ENCODE measurements at regions not wholly inside any gene's neighbourhood (a gene's known extent, or its start where the extent isn't known, plus 50 kb on each side); places are given as distances from the start of the nearest gene placed in this dataset.
"Not testable (repeated sequence)": the region's sequence is repeated elsewhere in the genome, so short reads cannot be mapped to it uniquely, and the experiment has no call there.

GRCh38 chr12:45518291-45519235 lies 210.9 kb upstream of the ARID2 start:
- H3K9ac ChIP-seq = no peak overlapping the region
- H3K27ac ChIP-seq = peak overlapping the region; percentile 57; the same call in 1 of the 2 replicates
- no peaks in the 10 kb centered on the region for H4K20me1 ChIP-seq
- peaks cover 10% of the 10 kb centered on the region for H3K4me1 ChIP-seq
- peaks cover 11% of the 10 kb centered on the region; the same call in 1 of the 2 replicates for H3K9me3 ChIP-seq
- no peak overlapping the region for H3K4me3 ChIP-seq
- H3K4me2 ChIP-seq = peak overlapping the region; percentile 70
- no peaks in the 10 kb centered on the region for H3K27me3 ChIP-seq
- no peaks in the 10 kb centered on the region for H3K36me3 ChIP-seq
- TF ChIP-seq Cebpa-rat (IDR thresholded peaks at IDR 0.05) = no peak

- H3K9ac ChIP-seq = no peak overlapping the region
- H3K9me3 ChIP-seq = peaks cover 20% of the 10 kb centered on the region
- H3K27me3 ChIP-seq = no peaks in the 10 kb centered on the region
- no peaks in the 10 kb centered on the region for H3K36me3 ChIP-seq
- H3K4me1 ChIP-seq = peaks cover 10% of the 10 kb centered on the region
- no peak overlapping the region for H3K4me3 ChIP-seq
- H3K27ac ChIP-seq = no peak overlapping the region
- H3K4me2 ChIP-seq = no peak overlapping the region
- no peak for TF ChIP-seq Cebpa-rat (IDR thresholded peaks at IDR 0.05)
- H4K20me1 ChIP-seq = no peaks in the 10 kb centered on the region
Measured at GRCh38 chr12:45522227-45522626, 207.3 kb upstream of the ARID2 start.

- not testable (repeated sequence) for H3K4me1 ChIP-seq, H4K20me1 ChIP-seq, H3K9ac ChIP-seq
Measured at GRCh38 chr12:45526823-45527222, 202.7 kb upstream of the ARID2 start.

GRCh38 chr12:45532113-45532512 lies 197.4 kb upstream of the ARID2 start:
- Histone ChIP-seq H3K9ac (no peak overlapping the region), H4K20me1 (no peaks in the 10 kb centered on the region), H3K4me3 (no peak overlapping the region), H3K27me3 (no peaks in the 10 kb centered on the region), H3K9me3 (peaks cover 8% of the 10 kb centered on the region; the same call in 1 of the 2 replicates), H3K4me2 (no peak overlapping the region), H3K4me1 (no peaks in the 10 kb centered on the region), H3K27ac (no peak overlapping the region), H3K36me3 (no peaks in the 10 kb centered on the region)
- TF ChIP-seq Cebpa-rat (IDR thresholded peaks at IDR 0.05) = no peak

More at GRCh38 chr12:45526823-45527222, 202.7 kb upstream of the ARID2 start:
- H3K4me3 ChIP-seq, H3K4me2 ChIP-seq, H3K27ac ChIP-seq, H3K36me3 ChIP-seq, H3K27me3 ChIP-seq: not testable (repeated sequence)
- peaks cover 28% of the 10 kb centered on the region for H3K9me3 ChIP-seq

GRCh38 chr12:45535610-45536180 lies 193.8 kb upstream of the ARID2 start:
- Histone ChIP-seq H3K27ac (no peak overlapping the region), H3K27me3 (no peaks in the 10 kb centered on the region), H3K4me2 (no peak overlapping the region), H3K9ac (no peak overlapping the region), H3K9me3 (no peaks in the 10 kb centered on the region), H3K4me3 (no peak overlapping the region), H4K20me1 (no peaks in the 10 kb centered on the region), H3K4me1 (no peaks in the 10 kb centered on the region), H3K36me3 (no peaks in the 10 kb centered on the region)
- no peak for TF ChIP-seq Cebpa-rat (IDR thresholded peaks at IDR 0.05)

GRCh38 chr12:45536284-45536683 lies 193.2 kb upstream of the ARID2 start:
- H3K9ac ChIP-seq = no peak overlapping the region
- no peak overlapping the region for H3K4me2 ChIP-seq
- H3K27ac ChIP-seq = no peak overlapping the region
- no peak for TF ChIP-seq Cebpa-rat (IDR thresholded peaks at IDR 0.05)
- H4K20me1 ChIP-seq = no peaks in the 10 kb centered on the region
- no peak overlapping the region for H3K4me3 ChIP-seq
- no peaks in the 10 kb centered on the region for H3K4me1 ChIP-seq
- H3K9me3 ChIP-seq = no peaks in the 10 kb centered on the region
- H3K36me3 ChIP-seq = no peaks in the 10 kb centered on the region
- H3K27me3 ChIP-seq = no peaks in the 10 kb centered on the region

- Histone ChIP-seq H3K9ac (no peak overlapping the region), H3K27ac (no peak overlapping the region), H3K9me3 (no peaks in the 10 kb centered on the region), H3K4me1 (no peaks in the 10 kb centered on the region), H3K4me3 (no peak overlapping the region), H4K20me1 (no peaks in the 10 kb centered on the region), H3K27me3 (no peaks in the 10 kb centered on the region), H3K36me3 (no peaks in the 10 kb centered on the region), H3K4me2 (no peak overlapping the region)
- no peak for TF ChIP-seq Cebpa-rat (IDR thresholded peaks at IDR 0.05)
Measured at GRCh38 chr12:45540661-45541341, 188.7 kb upstream of the ARID2 start.

- H3K4me1 ChIP-seq = no peaks in the 10 kb centered on the region
- no peaks in the 10 kb centered on the region for H3K27me3 ChIP-seq
- no peak overlapping the region for H3K27ac ChIP-seq
- H4K20me1 ChIP-seq = no peaks in the 10 kb centered on the region
- H3K9ac ChIP-seq = no peak overlapping the region
- no peak overlapping the region for H3K4me2 ChIP-seq
- H3K36me3 ChIP-seq = no peaks in the 10 kb centered on the region
- no peak for TF ChIP-seq Cebpa-rat (IDR thresholded peaks at IDR 0.05)
- H3K4me3 ChIP-seq = no peak overlapping the region
- H3K9me3 ChIP-seq = no peaks in the 10 kb centered on the region
Measured at GRCh38 chr12:45543887-45544286, 185.6 kb upstream of the ARID2 start.

- Histone ChIP-seq H4K20me1 (no peaks in the 10 kb centered on the region), H3K27me3 (no peaks in the 10 kb centered on the region; the same call in 1 of the 2 replicates), H3K4me2 (no peak overlapping the region), H3K4me1 (no peaks in the 10 kb centered on the region), H3K27ac (no peak overlapping the region), H3K36me3 (no peaks in the 10 kb centered on the region), H3K9me3 (no peaks in the 10 kb centered on the region), H3K4me3 (no peak overlapping the region), H3K9ac (no peak overlapping the region)
- TF ChIP-seq Cebpa-rat (IDR thresholded peaks at IDR 0.05) = no peak
Measured at GRCh38 chr12:45546545-45546944, 183.0 kb upstream of the ARID2 start.

- H3K4me2 ChIP-seq = no peak overlapping the region
- H3K27me3 ChIP-seq = no peaks in the 10 kb centered on the region; the same call in 1 of the 2 replicates
- H3K9ac ChIP-seq = no peak overlapping the region
- H3K4me1 ChIP-seq = no peaks in the 10 kb centered on the region
- TF ChIP-seq Cebpa-rat (IDR thresholded peaks at IDR 0.05) = no peak
- H3K4me3 ChIP-seq = no peak overlapping the region
- no peaks in the 10 kb centered on the region for H4K20me1 ChIP-seq
- no peaks in the 10 kb centered on the region for H3K9me3 ChIP-seq
- no peaks in the 10 kb centered on the region for H3K36me3 ChIP-seq
- no peak overlapping the region for H3K27ac ChIP-seq
Measured at GRCh38 chr12:45547132-45547531, 182.4 kb upstream of the ARID2 start.

All from BLaER1 (cell line).